Activated CD8-positive, alpha-beta T cell treated with anti-CD3 and anti-CD28 coated beads for 36 hours (primary cell): ENCODE measurements at regions not wholly inside any gene's neighbourhood (a gene's known extent, or its start where the extent isn't known, plus 50 kb on each side); places are given as distances from the start of the nearest gene placed in this dataset.

Experiments used
- ATAC-seq: fragments of 200-7000 bp; cut with Tn5 transposase; one replicate; pipeline ENCODE4 v1.10.0; 2021; ENCODE audit warnings: mild to moderate bottlenecking, moderate library complexity
- CTCF ChIA-PET: fragments of 350-600 bp; sonication (Branson Sonifier 250); formaldehyde crosslinking; loops from one replicate; lab custom pipeline; 2021; ENCODE audit warnings: antibody characterized with exemption; lab: Charles Lee
- POLR2A ChIA-PET: fragments of 350-600 bp; sonication (Branson Sonifier 250); formaldehyde crosslinking; loops from one replicate; lab custom pipeline; 2021; ENCODE audit warnings: antibody characterized with exemption; lab: Charles Lee
- DNase-seq: peaks from one replicate; pipeline ENCODE4 v3.0.0-alpha.2; 2020
- H3K27ac Mint-ChIP-seq: one replicate; pipeline ENCODE4 v1.8.0; 2021; ENCODE audit warnings: mild to moderate bottlenecking, mixed read lengths
- H3K27me3 Mint-ChIP-seq: one replicate; pipeline ENCODE4 v1.8.0; 2021; ENCODE audit warnings: mixed read lengths
- H3K36me3 Mint-ChIP-seq: one replicate; pipeline ENCODE4 v1.8.0; 2021; ENCODE audit warnings: low read depth, mixed read lengths
- H3K4me1 Mint-ChIP-seq: one replicate; pipeline ENCODE4 v1.8.0; 2021; ENCODE audit warnings: low read depth, mixed read lengths
- H3K4me3 Mint-ChIP-seq: one replicate; pipeline ENCODE4 v1.8.0; 2021; ENCODE audit warnings: mild to moderate bottlenecking, moderate library complexity, mixed read lengths
- H3K9me3 Mint-ChIP-seq: one replicate; pipeline ENCODE4 v1.8.0; 2021; ENCODE audit warnings: mixed read lengths
- CTCF ChIP-seq: fragments of 200-600 bp; IDR thresholded peaks from one replicate; pipeline ENCODE4 v1.8.0; 2022; ENCODE audit warnings: antibody characterized with exemption, mild to moderate bottlenecking
- intact Hi-C: fragments of 100-400 bp; cut with micrococcal nuclease; formaldehyde crosslinking; loops from one replicate; pipeline ENCODE4 v1.10.0; 2022

DNA sequence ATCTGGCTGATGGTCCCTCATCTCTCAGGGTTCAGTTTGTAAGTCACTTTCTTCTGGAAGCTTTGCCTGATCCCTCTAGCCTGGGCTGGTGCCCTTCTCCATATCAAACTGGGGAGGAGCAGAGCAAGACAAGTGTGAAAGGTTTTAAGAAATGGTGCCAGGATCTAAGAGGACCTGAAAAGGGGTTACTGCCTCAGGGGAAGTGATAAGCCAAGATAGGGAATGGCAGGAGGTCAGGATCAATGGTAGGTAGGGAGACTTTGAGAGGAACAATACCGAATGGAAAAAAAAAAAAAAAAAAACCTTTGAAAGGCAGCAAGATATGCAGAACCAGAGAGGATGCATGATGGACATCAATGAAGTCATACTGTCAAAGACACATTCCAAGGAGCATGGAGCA, 67.5 kb upstream of the TLR4 start:
- Mint-ChIP-seq H3K4me1 (no peaks in the 10 kb centered on the region), H3K9me3 (no peaks in the 10 kb centered on the region), H3K27me3 (no peaks in the 10 kb centered on the region), H3K27ac (no peak overlapping the region), H3K4me3 (no peak overlapping the region), H3K36me3 (no peaks in the 10 kb centered on the region)
- no peak for TF ChIP-seq CTCF
- ATAC-seq (no peak), DNase-seq (no peak)
- ChIA-PET CTCF (no interaction called here), POLR2A (no interaction called here)
- intact Hi-C loops, result no loop called here

GRCh38 chr9:117625154-117625553, 79.0 kb upstream of the TLR4 start:
- no peaks in the 10 kb centered on the region for H3K4me1 Mint-ChIP-seq
- ChIA-PET POLR2A (no interaction called here), CTCF (no interaction called here)
- no peak for ATAC-seq
- intact Hi-C loops, result no loop called here
- peaks cover 11% of the 10 kb centered on the region for H3K9me3 Mint-ChIP-seq
- H3K4me3 Mint-ChIP-seq, result no peak overlapping the region
- peaks cover 2% of the 10 kb centered on the region for H3K36me3 Mint-ChIP-seq
- no peak for DNase-seq
- no peak overlapping the region for H3K27ac Mint-ChIP-seq
- H3K27me3 Mint-ChIP-seq, result no peaks in the 10 kb centered on the region
- no peak for TF ChIP-seq CTCF

- ATAC-seq (no peak), DNase-seq (no peak)
- TF ChIP-seq CTCF, result no peak
- ChIA-PET CTCF (no interaction called here), POLR2A (no interaction called here)
- Mint-ChIP-seq H3K9me3 (peaks cover 11% of the 10 kb centered on the region), H3K4me3 (no peak overlapping the region), H3K27ac (no peak overlapping the region), H3K36me3 (peaks cover 2% of the 10 kb centered on the region), H3K27me3 (no peaks in the 10 kb centered on the region), H3K4me1 (no peaks in the 10 kb centered on the region)
- intact Hi-C loops, result no loop called here
Observed at GRCh38 chr9:117624106-117624505, 80.1 kb upstream of the TLR4 start.

GRCh38 chr9:117622347-117622746, 81.9 kb upstream of the TLR4 start:
- Mint-ChIP-seq H3K27me3 (no peaks in the 10 kb centered on the region), H3K4me1 (no peaks in the 10 kb centered on the region), H3K4me3 (no peak overlapping the region), H3K36me3 (peaks cover 2% of the 10 kb centered on the region), H3K27ac (no peak overlapping the region), H3K9me3 (peaks cover 13% of the 10 kb centered on the region)
- intact Hi-C loops, result no loop called here
- ATAC-seq (no peak), DNase-seq (no peak)
- ChIA-PET POLR2A (no interaction called here), CTCF (no interaction called here)
- no peak for TF ChIP-seq CTCF

DNA sequence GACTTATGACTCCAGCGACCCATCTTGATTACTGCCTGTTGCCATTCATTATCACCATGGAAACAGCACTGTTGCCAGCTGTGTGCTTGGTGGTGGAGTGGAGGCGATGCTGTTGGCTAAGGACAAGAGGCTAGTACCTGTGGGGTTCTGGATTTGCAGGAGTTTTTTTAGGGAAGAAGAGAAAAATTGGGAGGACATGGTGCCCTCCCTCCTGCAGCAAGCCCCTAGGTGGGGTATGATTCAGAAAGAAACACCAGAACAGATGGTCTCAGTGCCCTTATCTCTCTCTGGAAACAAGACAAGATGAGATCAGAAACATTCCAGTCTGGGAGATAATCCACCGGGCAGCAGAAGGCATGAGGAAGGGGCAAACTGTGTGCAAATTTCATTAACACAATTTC, 87.8 kb upstream of the TLR4 start:
- no peaks in the 10 kb centered on the region for H3K36me3 Mint-ChIP-seq
- intact Hi-C loops, result no loop called here
- ATAC-seq (no peak), DNase-seq (no peak)
- no peak for TF ChIP-seq CTCF
- no peak overlapping the region for H3K27ac Mint-ChIP-seq
- CTCF ChIA-PET, result no interaction called here
- no peaks in the 10 kb centered on the region for H3K27me3 Mint-ChIP-seq
- POLR2A ChIA-PET, result no interaction called here
- H3K4me3 Mint-ChIP-seq, result no peak overlapping the region
- H3K9me3 Mint-ChIP-seq, result peaks cover 7% of the 10 kb centered on the region
- no peaks in the 10 kb centered on the region for H3K4me1 Mint-ChIP-seq
